ENCODE measurements at regions not wholly inside any gene's neighbourhood (a gene's known extent, or its start where the extent isn't known, plus 50 kb on each side); places are given as distances from the start of the nearest gene placed in this dataset.

- Histone ChIP-seq H3K27me3 (ENCODE audit: control insufficient read depth, insufficient read depth, low read length) (no peaks in the 10 kb centered on the region), H3K36me3 (ENCODE audit: control insufficient read depth, insufficient read depth, low read length) (no peaks in the 10 kb centered on the region), H3K4me1 (ENCODE audit: control insufficient read depth, insufficient read depth, low read length) (no peaks in the 10 kb centered on the region), H3K9me3 (ENCODE audit: control insufficient read depth, insufficient read depth, low read depth, low read length) (peaks cover 4% of the 10 kb centered on the region; the same call in 1 of the 2 replicates), H3K4me3 (ENCODE audit: low read depth in 2 of 2, low read length in 2 of 2) (no peak overlapping the region), H3K27ac (ENCODE audit: low read length) (no peak overlapping the region)
- intact Hi-C loops (cut with micrococcal nuclease; ENCODE audit: unreplicated experiment) (no loop called here), in situ Hi-C loops (cut with HindIII; ENCODE audit: low pct_unique_long_range_greater_than_20kb, low sequenced_read_pairs) (no loop called here)
- ChIA-PET CTCF (no interaction called here), POLR2A (no interaction called here)
- BruUV-seq (replicated peaks), result no TSS peak
- ATAC-seq (no peak), DNase-seq (ENCODE audit: low read depth, low spot score) (no peak)
- TF ChIP-seq POLR2AphosphoS5 (IDR thresholded peaks at IDR 0.05; ENCODE audit: low read depth, low read length), result no peak
- no peak for TF ChIP-seq CTCF (IDR thresholded peaks at IDR 0.05)
- no peak for TF ChIP-seq SIN3A (IDR thresholded peaks at IDR 0.05; ENCODE audit: borderline replicate concordance, insufficient read depth, low read depth, low read length)
- no peak for TF ChIP-seq TCF7L2 (IDR thresholded peaks at IDR 0.05; ENCODE audit: low read depth, low read length)
- TF ChIP-seq REST (IDR thresholded peaks at IDR 0.05; ENCODE audit: insufficient read depth in 1 of 2, low read depth in 2 of 2, low read length in 1 of 2), result no peak
Observed at GRCh38 chr2:145743011-145743410, 1223.1 kb upstream of the ZEB2 start.

- ChIA-PET CTCF (no interaction called here), POLR2A (no interaction called here)
- H3K27me3 ChIP-seq (ENCODE audit: control insufficient read depth, insufficient read depth, low read length), result no peaks in the 10 kb centered on the region
- H3K36me3 ChIP-seq (ENCODE audit: control insufficient read depth, insufficient read depth, low read length), result no peaks in the 10 kb centered on the region
- H3K9me3 ChIP-seq (ENCODE audit: control insufficient read depth, insufficient read depth, low read depth, low read length), result peaks cover 4% of the 10 kb centered on the region; the same call in 1 of the 2 replicates
- BruUV-seq (replicated peaks), result no TSS peak
- H3K27ac ChIP-seq (ENCODE audit: low read length), result no peak overlapping the region
- no peak for DNase-seq (ENCODE audit: low read depth, low spot score)
- no peak overlapping the region for H3K4me3 ChIP-seq (ENCODE audit: low read depth in 2 of 2, low read length in 2 of 2)
- intact Hi-C loops (cut with micrococcal nuclease; ENCODE audit: unreplicated experiment) (no loop called here), in situ Hi-C loops (cut with HindIII; ENCODE audit: low pct_unique_long_range_greater_than_20kb, low sequenced_read_pairs) (no loop called here)
- ATAC-seq, result no peak
- no peaks in the 10 kb centered on the region for H3K4me1 ChIP-seq (ENCODE audit: control insufficient read depth, insufficient read depth, low read length)
- TF ChIP-seq CTCF (IDR thresholded peaks at IDR 0.05) (no peak), REST (IDR thresholded peaks at IDR 0.05; ENCODE audit: insufficient read depth in 1 of 2, low read depth in 2 of 2, low read length in 1 of 2) (no peak), SIN3A (IDR thresholded peaks at IDR 0.05; ENCODE audit: borderline replicate concordance, insufficient read depth, low read depth, low read length) (no peak), POLR2AphosphoS5 (IDR thresholded peaks at IDR 0.05; ENCODE audit: low read depth, low read length) (no peak), TCF7L2 (IDR thresholded peaks at IDR 0.05; ENCODE audit: low read depth, low read length) (no peak)
Observed at GRCh38 chr2:145741636-145742035, 1221.7 kb upstream of the ZEB2 start.
